BE2C (cell line): ENCODE measurements at regions not wholly inside any gene's neighbourhood (a gene's known extent, or its start where the extent isn't known, plus 50 kb on each side); places are given as distances from the start of the nearest gene placed in this dataset.

Experiments used
- DNase-seq: peaks from one replicate; pipeline ENCODE4 v3.0.0-alpha.2; 2020
- H3K27me3 ChIP-seq: fragments of 250-450 bp; sonication (Bioruptor Pico); 2 replicates; pipeline ENCODE4 v1.5.1; 2020; ENCODE audit warnings: mild to moderate bottlenecking
- H3K36me3 ChIP-seq: fragments of 250-450 bp; sonication (Bioruptor Pico); 2 replicates; pipeline ENCODE4 v1.5.1; 2020; ENCODE audit warnings: mild to moderate bottlenecking
- H3K4me1 ChIP-seq: fragments of 250-450 bp; sonication (Bioruptor Pico); 2 replicates; pipeline ENCODE4 v1.5.1; 2020
- H3K4me3 ChIP-seq: 2 replicates; pipeline ENCODE4 v1.5.1; 2011; ENCODE audit warnings: low read depth, low read length
- H3K9me3 ChIP-seq: fragments of 250-450 bp; sonication (Bioruptor Pico); 2 replicates; pipeline ENCODE4 v1.5.1; 2020
- CTCF ChIP-seq: IDR thresholded peaks from 2 replicates; pipeline ENCODE4 v1.5.1; 2012; ENCODE audit warnings: mild to moderate bottlenecking, low read depth, low read length

GRCh38 chr7:50217401-50217800 is 87.1 kb upstream of the IKZF1 start:
- DNase-seq: no peak
- H3K4me3 ChIP-seq: no peak overlapping the region
- H3K9me3 ChIP-seq: no peaks in the 10 kb centered on the region; the same call in 1 of the 2 replicates
- peaks cover 12% of the 10 kb centered on the region; the same call in 1 of the 2 replicates for H3K27me3 ChIP-seq
- no peaks in the 10 kb centered on the region for H3K4me1 ChIP-seq
- TF ChIP-seq CTCF: no peak
- no peaks in the 10 kb centered on the region for H3K36me3 ChIP-seq

GRCh38 chr7:50216626-50217025 is 87.9 kb upstream of the IKZF1 start:
- Histone ChIP-seq H3K4me1 (no peaks in the 10 kb centered on the region), H3K9me3 (no peaks in the 10 kb centered on the region; the same call in 1 of the 2 replicates), H3K36me3 (no peaks in the 10 kb centered on the region), H3K4me3 (no peak overlapping the region), H3K27me3 (peaks cover 12% of the 10 kb centered on the region; the same call in 1 of the 2 replicates)
- DNase-seq: no peak
- no peak for TF ChIP-seq CTCF

- Histone ChIP-seq H3K36me3 (no peaks in the 10 kb centered on the region), H3K4me1 (no peaks in the 10 kb centered on the region), H3K27me3 (peaks cover 16% of the 10 kb centered on the region; the same call in 1 of the 2 replicates), H3K9me3 (no peaks in the 10 kb centered on the region), H3K4me3 (no peak overlapping the region)
- DNase-seq: no peak
- no peak for TF ChIP-seq CTCF
These were observed 89.7 kb upstream of the IKZF1 start for GRCh38 chr7:50214771-50215170.

- Histone ChIP-seq H3K9me3 (no peaks in the 10 kb centered on the region), H3K4me3 (no peak overlapping the region), H3K36me3 (no peaks in the 10 kb centered on the region), H3K27me3 (peaks cover 16% of the 10 kb centered on the region; the same call in 1 of the 2 replicates), H3K4me1 (no peaks in the 10 kb centered on the region)
- TF ChIP-seq CTCF: no peak
- no peak for DNase-seq
These were observed 90.3 kb upstream of the IKZF1 start for GRCh38 chr7:50214126-50214670.

GRCh38 chr7:50213622-50214017 is 90.9 kb upstream of the IKZF1 start:
- no peak for DNase-seq
- H3K36me3 ChIP-seq: no peaks in the 10 kb centered on the region
- no peak overlapping the region for H3K4me3 ChIP-seq
- peaks cover 16% of the 10 kb centered on the region; the same call in 1 of the 2 replicates for H3K27me3 ChIP-seq
- H3K9me3 ChIP-seq: no peaks in the 10 kb centered on the region
- H3K4me1 ChIP-seq: no peaks in the 10 kb centered on the region
- no peak for TF ChIP-seq CTCF
